KMS-11 (cell line): ENCODE measurements at regions not wholly inside any gene's neighbourhood (a gene's known extent, or its start where the extent isn't known, plus 50 kb on each side); places are given as distances from the start of the nearest gene placed in this dataset.

Experiments
- H2AFZ ChIP-seq: fragments of 200-600 bp; sonication (generic); 2 replicates; pipeline ENCODE4 v1.6.1; 2016; ENCODE audit warnings: antibody characterized with exemption, mixed run types, low read depth
- H3K27ac ChIP-seq: fragments of 200-600 bp; sonication (generic); 2 replicates; pipeline ENCODE4 v1.6.1; 2016; ENCODE audit warnings: mild to moderate bottlenecking, mixed run types
- H3K27me3 ChIP-seq: fragments of 200-600 bp; sonication (generic); 2 replicates; pipeline ENCODE4 v1.6.1; 2017; ENCODE audit warnings: mild to moderate bottlenecking, low read depth, mixed run types, moderate library complexity; ENCODE audit not compliant: insufficient read depth
- H3K36me3 ChIP-seq: fragments of 200-600 bp; sonication (generic); 2 replicates; pipeline ENCODE4 v1.6.1; 2017; ENCODE audit warnings: mild to moderate bottlenecking, mixed run types; ENCODE audit not compliant: insufficient read depth
- H3K4me1 ChIP-seq: fragments of 200-600 bp; sonication (generic); 2 replicates; pipeline ENCODE4 v1.6.1; 2016; ENCODE audit warnings: mild to moderate bottlenecking, low read depth, mixed run types; ENCODE audit not compliant: poor library complexity, severe bottlenecking
- H3K4me2 ChIP-seq: fragments of 200-600 bp; sonication (generic); 2 replicates; pipeline ENCODE4 v1.7.0; 2016; ENCODE audit warnings: mild to moderate bottlenecking, mixed run types
- H3K4me3 ChIP-seq: fragments of 200-600 bp; sonication (generic); IDR thresholded peaks from 2 replicates; pipeline ENCODE4 v1.6.1; 2017; ENCODE audit warnings: low read depth, low read length, mixed read lengths; ENCODE audit not compliant: insufficient read depth
- H3K79me2 ChIP-seq: fragments of 200-600 bp; sonication (generic); 2 replicates; pipeline ENCODE4 v1.6.1; 2016; ENCODE audit warnings: low read depth, mixed run types; ENCODE audit not compliant: insufficient read depth
- H3K9ac ChIP-seq: fragments of 200-600 bp; sonication (generic); 2 replicates; pipeline ENCODE4 v1.6.1; 2016; ENCODE audit warnings: mild to moderate bottlenecking, mixed run types
- H4K20me1 ChIP-seq: fragments of 200-600 bp; sonication (generic); 2 replicates; pipeline ENCODE4 v1.6.1; 2016; ENCODE audit warnings: mild to moderate bottlenecking, mixed run types; ENCODE audit not compliant: insufficient read depth
- TF ChIP-seq, protein P1 (sequence below): fragments of 200-600 bp; sonication (generic); conservative IDR thresholded peaks from 2 replicates; pipeline ENCODE4 v1.6.1; 2017; ENCODE audit warnings: low read depth, mild to moderate bottlenecking, antibody characterized with exemption, low read length, moderate library complexity, mixed read lengths

DNA sequence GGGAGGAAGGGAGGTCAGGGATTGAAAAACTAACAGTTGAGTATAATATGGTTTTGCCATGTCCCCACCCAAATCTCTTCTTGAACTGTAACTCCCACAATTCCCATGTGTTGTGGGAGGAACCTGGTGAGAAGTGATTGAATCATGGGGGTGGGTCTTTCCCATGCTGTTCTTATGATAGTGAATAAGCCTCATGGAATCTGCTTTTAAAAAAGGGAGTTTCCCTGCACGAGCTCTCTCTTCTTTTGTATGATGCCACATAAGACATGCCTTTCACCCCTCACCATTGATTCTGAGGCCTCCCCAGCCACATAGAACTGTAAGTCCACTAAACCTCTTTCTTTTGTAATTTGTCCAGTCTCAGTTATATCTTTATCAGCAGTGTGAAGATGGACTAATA, 833.4 kb upstream of the MAP3K7 start:
- Histone ChIP-seq H3K27ac (no peak overlapping the region), H3K9ac (no peak overlapping the region), H3K4me2 (no peak overlapping the region), H3K79me2 (no peaks in the 10 kb centered on the region), H2AFZ (no peak overlapping the region), H3K27me3 (no peaks in the 10 kb centered on the region), H3K4me3 (no peak overlapping the region), H3K36me3 (no peaks in the 10 kb centered on the region), H3K4me1 (no peaks in the 10 kb centered on the region), H4K20me1 (no peaks in the 10 kb centered on the region)
- TF ChIP-seq, protein P1, sequence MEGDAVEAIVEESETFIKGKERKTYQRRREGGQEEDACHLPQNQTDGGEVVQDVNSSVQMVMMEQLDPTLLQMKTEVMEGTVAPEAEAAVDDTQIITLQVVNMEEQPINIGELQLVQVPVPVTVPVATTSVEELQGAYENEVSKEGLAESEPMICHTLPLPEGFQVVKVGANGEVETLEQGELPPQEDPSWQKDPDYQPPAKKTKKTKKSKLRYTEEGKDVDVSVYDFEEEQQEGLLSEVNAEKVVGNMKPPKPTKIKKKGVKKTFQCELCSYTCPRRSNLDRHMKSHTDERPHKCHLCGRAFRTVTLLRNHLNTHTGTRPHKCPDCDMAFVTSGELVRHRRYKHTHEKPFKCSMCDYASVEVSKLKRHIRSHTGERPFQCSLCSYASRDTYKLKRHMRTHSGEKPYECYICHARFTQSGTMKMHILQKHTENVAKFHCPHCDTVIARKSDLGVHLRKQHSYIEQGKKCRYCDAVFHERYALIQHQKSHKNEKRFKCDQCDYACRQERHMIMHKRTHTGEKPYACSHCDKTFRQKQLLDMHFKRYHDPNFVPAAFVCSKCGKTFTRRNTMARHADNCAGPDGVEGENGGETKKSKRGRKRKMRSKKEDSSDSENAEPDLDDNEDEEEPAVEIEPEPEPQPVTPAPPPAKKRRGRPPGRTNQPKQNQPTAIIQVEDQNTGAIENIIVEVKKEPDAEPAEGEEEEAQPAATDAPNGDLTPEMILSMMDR: no peak

DNA sequence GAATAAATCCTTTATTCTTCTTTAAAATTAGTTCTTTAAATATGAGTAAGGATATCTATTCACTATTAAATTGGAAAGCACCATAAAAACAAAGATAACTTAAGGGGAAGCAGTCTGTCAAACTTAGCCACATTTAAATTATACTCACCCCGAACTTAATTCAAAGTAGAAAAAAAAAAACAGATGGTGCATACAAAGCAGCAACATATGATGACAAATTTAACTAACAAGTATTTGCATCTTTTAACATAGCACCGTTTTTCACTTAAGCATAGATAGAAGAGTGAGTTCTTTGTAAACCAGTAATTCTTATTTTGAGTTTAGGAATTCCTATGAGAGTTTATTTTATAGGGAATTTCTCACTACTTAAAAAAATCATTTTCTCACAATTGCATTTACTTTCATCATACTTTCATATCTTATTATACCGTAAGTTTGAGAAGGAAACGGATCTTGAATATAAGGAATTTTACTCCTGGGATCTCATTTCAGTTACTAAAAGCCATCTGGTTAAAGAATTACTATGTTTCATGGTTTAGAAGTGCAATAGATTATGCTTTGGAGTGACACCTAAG, 828.2 kb upstream of the MAP3K7 start:
- TF ChIP-seq, protein P1: no peak
- no peak overlapping the region for H2AFZ ChIP-seq
- H3K27me3 ChIP-seq: no peaks in the 10 kb centered on the region
- no peak overlapping the region for H3K4me3 ChIP-seq
- H3K79me2 ChIP-seq: no peaks in the 10 kb centered on the region
- H3K36me3 ChIP-seq: no peaks in the 10 kb centered on the region
- no peak overlapping the region for H3K4me2 ChIP-seq
- H3K4me1 ChIP-seq: no peaks in the 10 kb centered on the region
- H3K27ac ChIP-seq: no peak overlapping the region
- H4K20me1 ChIP-seq: no peaks in the 10 kb centered on the region
- H3K9ac ChIP-seq: no peak overlapping the region

DNA sequence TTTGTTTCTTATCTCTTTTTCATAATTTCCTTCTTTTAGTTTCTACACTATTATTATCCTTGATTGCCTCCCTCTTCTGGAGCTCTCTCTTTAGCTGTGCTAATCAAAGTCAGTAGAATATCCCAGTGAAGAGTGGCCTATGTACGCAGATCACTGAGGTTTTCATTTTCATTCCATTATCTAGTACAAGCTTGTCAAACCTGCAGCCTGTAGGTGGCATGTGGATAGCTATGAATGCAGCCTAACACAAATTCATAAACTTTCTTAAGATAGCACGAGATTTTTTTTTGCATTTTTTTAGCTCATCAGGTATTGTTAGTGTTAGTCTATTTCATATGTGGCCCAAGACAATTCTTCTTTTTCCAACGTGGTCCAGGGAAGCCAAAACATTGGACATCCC, 825.7 kb upstream of the MAP3K7 start:
- H3K27ac ChIP-seq: no peak overlapping the region
- H3K4me3 ChIP-seq: no peak overlapping the region
- H3K4me2 ChIP-seq: no peak overlapping the region
- no peaks in the 10 kb centered on the region for H3K79me2 ChIP-seq
- no peaks in the 10 kb centered on the region for H3K4me1 ChIP-seq
- TF ChIP-seq, protein P1: no peak
- H3K9ac ChIP-seq: no peak overlapping the region
- no peaks in the 10 kb centered on the region for H4K20me1 ChIP-seq
- no peaks in the 10 kb centered on the region for H3K27me3 ChIP-seq
- no peak overlapping the region for H2AFZ ChIP-seq
- H3K36me3 ChIP-seq: no peaks in the 10 kb centered on the region

DNA sequence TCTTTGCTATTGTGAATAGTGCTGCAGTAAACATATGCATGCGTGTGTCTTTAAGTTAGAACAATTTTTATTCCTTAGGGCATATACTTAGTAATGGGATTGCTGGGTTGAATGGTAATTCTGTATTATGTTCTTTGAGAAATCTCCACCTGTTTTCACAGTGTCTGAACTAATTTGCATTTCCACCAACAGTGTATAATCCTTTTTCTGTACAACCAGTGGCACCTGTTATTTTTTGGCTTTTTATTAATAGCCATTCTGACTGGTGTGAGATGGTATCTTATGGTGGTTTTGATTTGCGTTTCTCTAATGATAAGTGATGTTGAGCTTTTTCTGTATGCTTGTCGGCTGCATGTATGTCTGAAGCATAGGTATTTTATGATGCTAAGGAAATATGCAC, 820.8 kb upstream of the MAP3K7 start:
- Histone ChIP-seq H3K9ac (no peak overlapping the region), H3K27me3 (no peaks in the 10 kb centered on the region), H2AFZ (no peak overlapping the region), H3K4me2 (no peak overlapping the region), H3K79me2 (no peaks in the 10 kb centered on the region), H3K4me3 (no peak overlapping the region), H4K20me1 (no peaks in the 10 kb centered on the region), H3K36me3 (no peaks in the 10 kb centered on the region), H3K4me1 (no peaks in the 10 kb centered on the region), H3K27ac (no peak overlapping the region)
- TF ChIP-seq, protein P1: no peak
